Ascending aorta (tissue), 2 donors: ENCODE measurements at regions not wholly inside any gene's neighbourhood (a gene's known extent, or its start where the extent isn't known, plus 50 kb on each side); places are given as distances from the start of the nearest gene placed in this dataset.
A peak's percentile ranks its signal among the peaks of the same experiment; 100 is the strongest.

Source experiments
- DNase-seq, 2 donors: peaks; one replicate each; pipeline ENCODE4 v3.0.0-alpha.2; 2019; ENCODE audit warnings: low spot score in 2 of 2
- H3K27ac ChIP-seq, 2 donors: fragments of 200-600 bp; sonication (generic); one replicate each; pipeline ENCODE4 v1.5.1; 2016 to 2017; ENCODE audit warnings: mild to moderate bottlenecking in 1 of 2
- H3K27me3 ChIP-seq: fragments of 200-600 bp; sonication (generic); one replicate; pipeline ENCODE4 v1.5.1; 2017
- H3K36me3 ChIP-seq, 2 donors: fragments of 200-600 bp; sonication (generic); one replicate each; pipeline ENCODE4 v1.5.1; 2016
- H3K4me1 ChIP-seq, 2 donors: fragments of 200-600 bp; sonication (generic); one replicate each; pipeline ENCODE4 v1.5.1; 2016 to 2017; ENCODE audit warnings: mild to moderate bottlenecking in 1 of 2
- H3K4me3 ChIP-seq, 2 donors: fragments of 200-600 bp; sonication (generic); one replicate each; pipeline ENCODE4 v1.5.1; 2016 to 2017; ENCODE audit warnings: mild to moderate bottlenecking in 1 of 2
- H3K9me3 ChIP-seq, 2 donors: fragments of 200-600 bp; sonication (generic); one replicate each; pipeline ENCODE4 v1.5.1; 2016
- intact Hi-C: fragments of 100-400 bp; cut with DNase I; formaldehyde crosslinking; loops from one replicate; pipeline ENCODE4 v1.15.1; 2023
- TF ChIP-seq, protein P1 (sequence below), 3 experiments: fragments of 200-600 bp in 2 of 3; fragments of 450-650 bp in 1 of 3; sonication (generic) in 2 of 3; IDR thresholded peaks; one replicate each; pipeline ENCODE4 v1.5.1; 2016 to 2019; ENCODE audit warnings: antibody characterized with exemption in 3 of 3, mild to moderate bottlenecking in 1 of 3, moderate library complexity in 1 of 3

DNA sequence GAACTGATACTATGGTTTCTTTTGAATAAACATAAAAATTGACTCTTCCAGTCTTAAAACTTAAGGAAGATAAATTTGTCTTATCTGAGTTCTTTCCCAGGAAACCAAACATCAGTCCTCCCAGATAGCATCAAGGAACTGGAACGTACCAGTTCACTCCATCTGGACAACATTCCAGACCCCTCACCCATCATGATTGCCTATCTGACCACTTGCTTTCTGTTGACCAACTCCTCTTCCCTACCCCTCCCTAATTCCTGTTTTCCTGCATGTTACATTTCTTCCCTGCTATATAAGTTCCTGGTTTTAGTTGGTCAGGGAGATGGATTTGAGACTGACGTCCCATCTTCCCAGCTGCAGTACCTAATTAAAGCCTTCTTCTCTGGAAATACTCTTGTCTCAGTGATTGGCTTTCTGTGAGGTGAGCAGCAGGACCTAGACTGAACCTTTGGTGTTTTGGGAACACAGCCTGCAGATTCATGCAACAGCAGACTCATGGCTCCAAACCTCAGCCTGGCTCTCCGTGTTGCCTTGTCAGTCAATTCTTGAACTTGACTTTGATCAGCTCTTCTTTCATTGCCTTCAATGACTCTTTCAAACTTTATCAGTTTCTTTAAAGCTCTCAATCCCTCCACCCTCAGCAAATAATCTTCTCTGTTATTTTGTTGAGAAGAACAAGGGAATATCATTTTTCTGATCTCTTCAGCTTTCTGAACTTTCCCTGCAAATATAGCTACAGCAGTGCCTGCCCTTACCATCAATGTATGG lies 123.6 kb downstream of the RPL22L1 start:
- H3K36me3 ChIP-seq = no peaks in the 10 kb centered on the region
- H3K4me3 ChIP-seq = no peak overlapping the region
- intact Hi-C loops = loop anchor here (10.0 kb wide), 1 partner anchor 128 kb away; the partner anchor contains the start of gene RPL22L1
- no peaks in the 10 kb centered on the region for H3K27me3 ChIP-seq
- H3K9me3 ChIP-seq = no peaks in the 10 kb centered on the region
- peak overlapping the region in 1 of 2 donors; percentile 5 for H3K27ac ChIP-seq
- no peak for DNase-seq
- peaks cover 5 to 24% of the 10 kb centered on the region in 2 donors for H3K4me1 ChIP-seq
- TF ChIP-seq, protein P1, sequence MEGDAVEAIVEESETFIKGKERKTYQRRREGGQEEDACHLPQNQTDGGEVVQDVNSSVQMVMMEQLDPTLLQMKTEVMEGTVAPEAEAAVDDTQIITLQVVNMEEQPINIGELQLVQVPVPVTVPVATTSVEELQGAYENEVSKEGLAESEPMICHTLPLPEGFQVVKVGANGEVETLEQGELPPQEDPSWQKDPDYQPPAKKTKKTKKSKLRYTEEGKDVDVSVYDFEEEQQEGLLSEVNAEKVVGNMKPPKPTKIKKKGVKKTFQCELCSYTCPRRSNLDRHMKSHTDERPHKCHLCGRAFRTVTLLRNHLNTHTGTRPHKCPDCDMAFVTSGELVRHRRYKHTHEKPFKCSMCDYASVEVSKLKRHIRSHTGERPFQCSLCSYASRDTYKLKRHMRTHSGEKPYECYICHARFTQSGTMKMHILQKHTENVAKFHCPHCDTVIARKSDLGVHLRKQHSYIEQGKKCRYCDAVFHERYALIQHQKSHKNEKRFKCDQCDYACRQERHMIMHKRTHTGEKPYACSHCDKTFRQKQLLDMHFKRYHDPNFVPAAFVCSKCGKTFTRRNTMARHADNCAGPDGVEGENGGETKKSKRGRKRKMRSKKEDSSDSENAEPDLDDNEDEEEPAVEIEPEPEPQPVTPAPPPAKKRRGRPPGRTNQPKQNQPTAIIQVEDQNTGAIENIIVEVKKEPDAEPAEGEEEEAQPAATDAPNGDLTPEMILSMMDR (IDR thresholded peaks at IDR 0.05) = no peak

DNA sequence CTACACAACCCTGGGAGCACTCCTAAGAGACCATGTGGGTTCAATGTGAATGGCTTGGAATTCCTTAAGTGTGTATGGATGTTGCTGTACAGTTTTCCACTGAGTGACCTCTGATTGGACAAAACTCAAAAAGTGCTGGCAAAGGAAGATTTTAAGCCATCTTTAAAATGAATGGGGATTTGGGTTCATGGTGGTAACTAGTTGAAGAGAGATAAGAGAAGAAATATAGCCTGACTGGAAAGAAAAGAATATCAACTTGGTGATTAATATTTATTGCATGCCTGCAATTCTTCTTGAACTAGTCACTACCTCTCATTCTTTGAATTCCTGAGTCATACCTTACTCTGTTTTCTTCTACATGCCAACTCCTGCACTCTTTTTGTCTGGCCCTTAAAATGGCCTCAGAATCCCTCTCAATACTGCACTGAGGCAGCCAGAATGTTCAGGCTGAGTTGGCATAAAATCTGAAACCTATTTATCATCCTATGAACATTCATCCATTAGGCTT lies 124.7 kb downstream of the RPL22L1 start:
- no peak for DNase-seq
- Histone ChIP-seq H3K4me1 (peaks cover 2 to 24% of the 10 kb centered on the region in 2 donors), H3K4me3 (no peak overlapping the region), H3K27me3 (no peaks in the 10 kb centered on the region), H3K9me3 (no peaks in the 10 kb centered on the region), H3K27ac (no peak overlapping the region), H3K36me3 (no peaks in the 10 kb centered on the region)
- TF ChIP-seq, protein P1 (IDR thresholded peaks at IDR 0.05) = no peak
- intact Hi-C loops = loop anchor here (2.0 to 10.0 kb wide), 2 partner anchors 130 to 388 kb away; partner anchors contain the start of genes RPL22L1 and SKIL

DNA sequence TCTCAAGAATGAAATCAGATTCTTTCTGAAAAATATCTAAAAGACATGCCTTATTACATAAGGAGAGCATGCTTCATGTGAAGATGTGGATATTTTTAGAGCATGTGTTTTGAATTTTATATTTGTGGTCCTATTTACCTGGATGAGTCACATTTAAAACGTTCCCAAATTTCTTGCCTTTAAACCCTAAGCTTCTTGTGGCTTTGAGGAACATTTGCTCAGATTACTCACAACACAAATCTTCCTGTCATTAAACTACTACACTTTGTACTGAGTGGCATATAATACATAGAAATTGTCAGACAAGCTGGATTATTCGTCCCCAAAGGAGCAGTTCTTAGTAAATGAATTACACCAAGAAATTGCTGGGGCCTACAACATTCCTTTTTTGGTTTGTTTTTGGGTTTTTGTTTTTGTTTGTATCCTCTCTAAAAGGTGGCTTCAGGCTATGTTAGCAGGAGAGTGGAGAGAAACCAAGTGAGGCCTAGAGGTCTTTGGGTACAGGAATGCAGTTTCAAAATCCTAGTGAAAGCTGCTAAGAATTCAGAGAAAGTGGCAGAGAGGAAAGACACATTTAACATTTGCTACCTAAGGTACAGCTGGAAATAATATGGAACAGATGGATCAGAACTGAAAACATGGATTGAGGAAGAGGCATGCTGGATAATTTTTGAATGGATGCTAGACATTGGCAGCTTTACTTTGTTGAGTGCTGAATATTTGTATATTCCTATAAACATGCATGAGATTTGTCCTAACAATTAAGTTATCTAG lies 128.1 kb downstream of the RPL22L1 start:
- peaks cover 0 to 22% of the 10 kb centered on the region in 2 donors for H3K4me1 ChIP-seq
- no peaks in the 10 kb centered on the region for H3K9me3 ChIP-seq
- H3K4me3 ChIP-seq = no peak overlapping the region
- H3K27me3 ChIP-seq = no peaks in the 10 kb centered on the region
- intact Hi-C loops = loop anchor here (5.0 to 10.0 kb wide), 3 partner anchors 133 to 1970 kb away; partner anchors contain the start of genes EIF5A2, NCEH1 and RPL22L1
- DNase-seq = no peak
- peak overlapping the region; percentile 78 to 83 for H3K27ac ChIP-seq
- TF ChIP-seq, protein P1 (IDR thresholded peaks at IDR 0.05) = no peak
- no peaks in the 10 kb centered on the region for H3K36me3 ChIP-seq

DNA sequence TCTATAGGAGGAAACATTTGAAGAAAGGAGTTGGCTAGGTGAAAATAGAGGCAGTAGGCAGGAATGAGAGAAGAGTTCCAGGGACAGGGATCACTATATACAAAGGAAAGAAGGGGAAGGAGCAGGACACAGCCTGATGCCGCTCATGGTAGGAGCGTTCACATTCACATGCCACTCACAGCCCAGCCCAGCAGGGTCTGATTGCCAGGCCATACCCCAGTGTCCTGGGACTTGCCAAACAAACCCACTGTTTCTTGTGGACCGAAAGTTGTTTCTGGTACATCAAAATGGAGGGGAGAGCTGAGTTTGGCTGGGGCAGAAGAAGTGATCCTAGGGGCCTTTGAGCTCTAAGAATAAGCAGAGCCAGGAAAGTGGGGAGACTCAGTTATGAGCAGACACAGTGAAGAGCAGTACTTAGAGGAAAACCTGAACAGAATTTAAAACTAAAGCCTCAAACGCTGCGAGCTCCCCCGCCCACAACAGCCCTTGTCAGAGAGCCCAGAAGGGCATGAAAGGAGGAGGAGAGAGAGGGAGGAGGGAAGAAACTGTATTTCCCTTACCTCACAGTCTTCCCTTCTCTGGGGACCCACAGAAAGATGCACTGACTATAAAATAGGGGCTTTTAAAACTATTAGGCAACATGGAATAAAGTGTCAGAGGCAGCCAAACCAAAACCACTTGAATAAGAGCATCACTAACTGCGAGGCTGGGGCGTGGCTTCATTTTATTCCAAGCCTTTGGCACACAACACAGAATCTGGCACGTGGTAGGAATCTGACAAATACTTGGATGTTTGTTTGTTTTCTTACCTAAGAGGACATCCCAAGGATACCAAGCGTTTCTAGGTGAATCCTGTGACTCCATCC lies 129.0 kb downstream of the RPL22L1 start:
- peaks cover 0 to 22% of the 10 kb centered on the region in 2 donors for H3K4me1 ChIP-seq
- H3K4me3 ChIP-seq = peak overlapping the region in 1 of 2 donors; percentile 34
- H3K9me3 ChIP-seq = no peaks in the 10 kb centered on the region
- no peaks in the 10 kb centered on the region for H3K27me3 ChIP-seq
- TF ChIP-seq, protein P1 (IDR thresholded peaks at IDR 0.05) = no peak
- peak overlapping the region; percentile 78 to 83 for H3K27ac ChIP-seq
- peak in 1 of 2 donors; percentile 75 for DNase-seq
- H3K36me3 ChIP-seq = no peaks in the 10 kb centered on the region
- intact Hi-C loops = loop anchor here (5.0 to 10.0 kb wide), 3 partner anchors 134 to 1971 kb away; partner anchors contain the start of genes EIF5A2, NCEH1 and RPL22L1

DNA sequence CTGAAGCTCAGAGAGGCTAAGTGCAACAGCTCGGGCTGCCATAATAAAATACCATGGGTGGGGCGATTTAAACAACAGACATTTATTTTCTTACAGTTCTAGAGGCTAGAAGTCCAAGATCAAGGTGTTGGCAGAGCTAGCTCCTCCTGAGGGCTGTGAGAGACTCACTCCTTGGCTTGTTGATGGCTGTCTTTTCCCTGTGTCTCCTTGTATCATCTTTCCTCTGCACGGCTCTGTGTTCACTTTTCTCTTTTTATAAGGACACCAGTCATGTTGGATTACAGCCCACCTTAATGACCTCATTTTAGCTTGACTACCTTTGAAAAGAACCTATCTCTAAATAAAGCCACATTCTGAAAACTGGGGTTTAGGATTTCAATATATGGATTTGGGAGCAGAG lies 129.7 kb downstream of the RPL22L1 start:
- TF ChIP-seq, protein P1 (IDR thresholded peaks at IDR 0.05) = no peak
- DNase-seq = no peak
- H3K4me3 ChIP-seq = no peak overlapping the region
- intact Hi-C loops = loop anchor here (5.0 to 10.0 kb wide), 3 partner anchors 135 to 1972 kb away; partner anchors contain the start of genes EIF5A2, NCEH1 and RPL22L1
- peaks cover 0 to 22% of the 10 kb centered on the region in 2 donors for H3K4me1 ChIP-seq
- no peaks in the 10 kb centered on the region for H3K36me3 ChIP-seq
- peak overlapping the region; percentile 78 to 83 for H3K27ac ChIP-seq
- H3K27me3 ChIP-seq = no peaks in the 10 kb centered on the region
- no peaks in the 10 kb centered on the region for H3K9me3 ChIP-seq
